Natural killer cell (primary cell): ENCODE measurements at regions not wholly inside any gene's neighbourhood (a gene's known extent, or its start where the extent isn't known, plus 50 kb on each side); places are given as distances from the start of the nearest gene placed in this dataset.

ENCODE experiments used
- ATAC-seq, 3 donors: fragments of 150-1000 bp in 2 of 3; fragments of 200-7000 bp in 1 of 3; cut with Tn5 transposase; 1 replicate in 1 of 3; 2 replicates in 2 of 3; pipeline ENCODE4 v1.10.0; 2021; ENCODE audit warnings: mild to moderate bottlenecking in 2 of 3, moderate library complexity in 2 of 3
- DNase-seq, 2 donors: peaks; one replicate each; pipeline versions ENCODE4 v3.0.0 to v3.0.0-alpha.2; 2013 to 2021; ENCODE audit warnings: mixed read lengths in 1 of 2
- H3K27ac ChIP-seq: one replicate; pipeline ENCODE4 v1.5.1; 2013; ENCODE audit warnings: mild to moderate bottlenecking, low read length
- H3K27me3 ChIP-seq: one replicate; pipeline ENCODE4 v1.6.1; 2013; ENCODE audit warnings: low read length; ENCODE audit not compliant: control insufficient read depth, insufficient read depth
- H3K36me3 ChIP-seq: one replicate; pipeline ENCODE4 v1.6.1; 2013; ENCODE audit warnings: low read length; ENCODE audit not compliant: control insufficient read depth, insufficient read depth
- H3K4me1 ChIP-seq: one replicate; pipeline ENCODE4 v1.6.1; 2013; ENCODE audit warnings: low read length; ENCODE audit not compliant: control insufficient read depth, insufficient read depth
- H3K4me3 ChIP-seq: one replicate; pipeline ENCODE4 v1.5.1; 2013; ENCODE audit warnings: low read length
- H3K9me3 ChIP-seq: one replicate; pipeline ENCODE4 v1.6.1; 2013; ENCODE audit warnings: low read length; ENCODE audit not compliant: control insufficient read depth, insufficient read depth
- H3K27ac Mint-ChIP-seq, 2 donors: one replicate each; pipeline ENCODE4 v1.8.0; 2022; ENCODE audit warnings: mild to moderate bottlenecking in 2 of 2, mixed read lengths in 2 of 2, moderate library complexity in 1 of 2
- H3K27me3 Mint-ChIP-seq, 2 donors: one replicate each; pipeline ENCODE4 v1.8.0; 2022; ENCODE audit warnings: low read depth in 2 of 2, mixed read lengths in 2 of 2
- H3K36me3 Mint-ChIP-seq: one replicate; pipeline ENCODE4 v1.8.0; 2022; ENCODE audit warnings: mixed read lengths
- H3K4me1 Mint-ChIP-seq, 2 donors: one replicate each; pipeline ENCODE4 v1.8.0; 2022; ENCODE audit warnings: mixed read lengths in 2 of 2
- H3K4me3 Mint-ChIP-seq: one replicate; pipeline ENCODE4 v1.8.0; 2022; ENCODE audit warnings: mild to moderate bottlenecking, moderate library complexity, mixed read lengths
- H3K9me3 Mint-ChIP-seq, 2 donors: one replicate each; pipeline ENCODE4 v1.8.0; 2022; ENCODE audit warnings: mixed read lengths in 2 of 2
- WGBS: methylation state at CpG from one replicate; pipeline ENCODE4 v1.1.7; 2013; ENCODE audit warnings: missing lambda C conversion rate; ENCODE audit not compliant: insufficient coverage; 5-methylcytosine and 5-hydroxymethylcytosine counted together
- intact Hi-C: fragments of 100-400 bp; cut with micrococcal nuclease; formaldehyde crosslinking; loops from one replicate; pipeline ENCODE4 v1.14.2; 2022
- TF ChIP-seq, protein P1 (sequence below): fragments of 200-600 bp; IDR thresholded peaks from one replicate; pipeline ENCODE4 v1.8.0; 2022; ENCODE audit warnings: antibody characterized with exemption

DNA sequence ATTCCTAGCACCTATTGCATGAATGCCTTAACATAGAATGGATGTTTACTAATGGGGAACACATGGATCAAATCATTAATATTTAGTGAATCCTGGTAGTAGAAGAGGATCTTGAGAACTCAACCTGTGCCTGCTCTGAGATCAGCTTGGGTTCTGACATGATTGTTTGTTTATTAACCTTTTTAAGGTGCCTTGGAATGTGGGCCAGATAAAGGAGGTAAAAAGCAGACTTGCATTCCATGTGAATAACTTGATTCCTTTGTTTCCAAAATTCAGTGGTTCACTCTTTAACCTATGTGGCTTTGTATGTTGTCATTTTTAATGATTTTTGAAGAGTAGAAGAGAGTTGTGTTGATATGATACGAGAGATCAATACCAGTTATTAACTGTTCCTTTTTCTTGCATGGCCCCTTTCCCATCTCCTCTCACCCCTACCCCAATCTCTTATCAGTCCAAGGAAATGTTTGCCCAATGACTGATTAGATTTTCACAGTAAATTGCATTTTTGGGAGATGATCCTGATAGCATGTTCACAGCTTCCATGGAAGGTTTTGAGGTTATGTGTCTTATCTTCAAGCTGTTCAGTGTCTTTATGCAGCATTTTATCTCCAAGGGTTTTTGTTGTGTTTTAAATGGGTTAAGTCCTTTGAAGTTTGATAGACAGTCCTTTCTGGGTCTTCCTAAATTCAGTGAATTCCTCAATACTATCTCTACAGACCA lies 193.7 kb upstream of the FRMD6 start:
- Histone ChIP-seq H3K27ac (no peak overlapping the region), H3K9me3 (no peaks in the 10 kb centered on the region), H3K36me3 (no peaks in the 10 kb centered on the region), H3K4me3 (no peak overlapping the region), H3K4me1 (no peaks in the 10 kb centered on the region), H3K27me3 (peaks cover 3% of the 10 kb centered on the region)
- no peak for ATAC-seq
- intact Hi-C loops, result no loop called here
- Mint-ChIP-seq H3K36me3 (no peaks in the 10 kb centered on the region), H3K9me3 (no peaks in the 10 kb centered on the region), H3K27ac (no peak overlapping the region), H3K27me3 (peaks cover 13 to 31% of the 10 kb centered on the region in 2 donors), H3K4me1 (no peaks in the 10 kb centered on the region), H3K4me3 (no peak overlapping the region)
- no CpG with 5 or more reads among the region's 1 CpG for WGBS
- DNase-seq, result no peak
- TF ChIP-seq, protein P1, sequence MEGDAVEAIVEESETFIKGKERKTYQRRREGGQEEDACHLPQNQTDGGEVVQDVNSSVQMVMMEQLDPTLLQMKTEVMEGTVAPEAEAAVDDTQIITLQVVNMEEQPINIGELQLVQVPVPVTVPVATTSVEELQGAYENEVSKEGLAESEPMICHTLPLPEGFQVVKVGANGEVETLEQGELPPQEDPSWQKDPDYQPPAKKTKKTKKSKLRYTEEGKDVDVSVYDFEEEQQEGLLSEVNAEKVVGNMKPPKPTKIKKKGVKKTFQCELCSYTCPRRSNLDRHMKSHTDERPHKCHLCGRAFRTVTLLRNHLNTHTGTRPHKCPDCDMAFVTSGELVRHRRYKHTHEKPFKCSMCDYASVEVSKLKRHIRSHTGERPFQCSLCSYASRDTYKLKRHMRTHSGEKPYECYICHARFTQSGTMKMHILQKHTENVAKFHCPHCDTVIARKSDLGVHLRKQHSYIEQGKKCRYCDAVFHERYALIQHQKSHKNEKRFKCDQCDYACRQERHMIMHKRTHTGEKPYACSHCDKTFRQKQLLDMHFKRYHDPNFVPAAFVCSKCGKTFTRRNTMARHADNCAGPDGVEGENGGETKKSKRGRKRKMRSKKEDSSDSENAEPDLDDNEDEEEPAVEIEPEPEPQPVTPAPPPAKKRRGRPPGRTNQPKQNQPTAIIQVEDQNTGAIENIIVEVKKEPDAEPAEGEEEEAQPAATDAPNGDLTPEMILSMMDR, result no peak

DNA sequence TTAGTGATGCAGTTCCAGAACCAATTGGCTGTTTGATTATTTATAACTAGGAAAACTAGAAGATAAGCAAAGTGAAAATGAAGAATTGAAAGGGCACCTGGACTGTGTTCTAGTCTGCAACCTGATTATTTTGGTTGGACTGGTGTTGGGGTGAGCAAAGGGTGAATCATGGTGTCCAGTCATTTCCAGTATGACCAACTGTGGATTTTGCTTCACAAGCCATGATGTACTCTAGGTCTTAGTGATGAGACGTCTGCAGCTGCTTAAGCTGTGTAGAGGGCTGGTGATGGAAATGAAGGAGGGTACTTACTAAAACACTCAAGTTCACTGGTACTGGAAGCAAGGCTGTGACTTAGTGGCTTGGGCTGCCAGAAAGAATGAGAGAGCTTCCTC lies 193.2 kb upstream of the FRMD6 start:
- no peak overlapping the region for H3K4me3 ChIP-seq
- 100% methylated on average over 1 of the region's 1 CpG for WGBS
- no peaks in the 10 kb centered on the region for H3K4me1 Mint-ChIP-seq
- no peaks in the 10 kb centered on the region for H3K4me1 ChIP-seq
- TF ChIP-seq, protein P1, result no peak
- H3K9me3 Mint-ChIP-seq, result no peaks in the 10 kb centered on the region
- H3K9me3 ChIP-seq, result no peaks in the 10 kb centered on the region
- intact Hi-C loops, result no loop called here
- H3K36me3 ChIP-seq, result no peaks in the 10 kb centered on the region
- H3K27me3 ChIP-seq, result peaks cover 3% of the 10 kb centered on the region
- no peak overlapping the region for H3K4me3 Mint-ChIP-seq
- H3K27ac ChIP-seq, result no peak overlapping the region
- DNase-seq, result no peak
- ATAC-seq, result no peak
- no peak overlapping the region for H3K27ac Mint-ChIP-seq
- no peaks in the 10 kb centered on the region for H3K36me3 Mint-ChIP-seq
- H3K27me3 Mint-ChIP-seq, result peaks cover 13 to 31% of the 10 kb centered on the region in 2 donors

DNA sequence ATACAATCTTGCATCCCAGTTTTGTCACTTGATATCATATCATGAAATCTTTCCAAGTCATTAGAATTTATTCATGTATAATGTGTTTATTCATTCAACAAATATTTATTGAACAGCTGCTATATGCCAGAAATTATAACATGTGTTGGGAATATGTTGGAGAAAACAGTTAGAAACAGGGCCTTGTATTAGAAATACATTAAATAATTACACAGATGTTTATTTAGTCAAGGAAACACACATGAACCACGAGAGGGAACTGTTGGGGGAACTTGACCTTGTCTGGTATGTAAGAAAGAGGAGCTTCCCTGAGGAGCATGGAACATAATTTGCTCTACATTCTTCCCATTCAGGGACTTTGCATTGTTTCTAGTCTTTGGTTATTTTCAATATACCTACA lies 191.7 kb upstream of the FRMD6 start:
- no peaks in the 10 kb centered on the region for H3K9me3 ChIP-seq
- H3K27ac Mint-ChIP-seq, result no peak overlapping the region
- H3K36me3 ChIP-seq, result no peaks in the 10 kb centered on the region
- no peaks in the 10 kb centered on the region for H3K4me1 Mint-ChIP-seq
- no peak overlapping the region for H3K27ac ChIP-seq
- H3K36me3 Mint-ChIP-seq, result no peaks in the 10 kb centered on the region
- no peak for DNase-seq
- H3K4me1 ChIP-seq, result no peaks in the 10 kb centered on the region
- no peak overlapping the region for H3K4me3 ChIP-seq
- no peak overlapping the region for H3K4me3 Mint-ChIP-seq
- H3K27me3 Mint-ChIP-seq, result peaks cover 15 to 45% of the 10 kb centered on the region in 2 donors
- TF ChIP-seq, protein P1, result no peak
- ATAC-seq, result no peak
- no peaks in the 10 kb centered on the region for H3K9me3 Mint-ChIP-seq
- peaks cover 3% of the 10 kb centered on the region for H3K27me3 ChIP-seq
- 17% methylated on average over 1 of the region's 1 CpG for WGBS
- intact Hi-C loops, result no loop called here

DNA sequence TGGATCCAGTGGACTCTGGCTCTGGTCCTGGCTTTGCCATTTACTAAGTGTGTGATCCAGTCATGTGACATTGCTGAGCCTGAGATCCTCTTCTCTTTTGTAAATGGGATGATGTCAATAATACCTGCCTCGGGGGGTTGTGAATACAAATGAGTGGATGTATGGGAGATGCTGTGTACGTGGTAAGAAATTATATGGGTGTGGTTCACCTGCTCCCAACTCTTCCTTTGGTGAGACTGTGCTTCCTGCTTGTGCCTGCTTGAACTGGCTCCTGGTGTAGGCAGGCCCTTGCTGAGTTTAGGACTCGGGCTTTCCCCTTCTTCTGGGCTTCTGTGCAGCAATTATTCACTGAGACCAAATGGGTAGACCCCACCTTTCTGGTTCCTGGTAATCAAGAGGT lies 189.5 kb upstream of the FRMD6 start:
- H3K27me3 ChIP-seq, result peaks cover 3% of the 10 kb centered on the region
- H3K4me3 Mint-ChIP-seq, result no peak overlapping the region
- no peaks in the 10 kb centered on the region for H3K36me3 ChIP-seq
- peaks cover 9 to 37% of the 10 kb centered on the region in 2 donors for H3K27me3 Mint-ChIP-seq
- no peaks in the 10 kb centered on the region for H3K4me1 Mint-ChIP-seq
- H3K27ac ChIP-seq, result no peak overlapping the region
- TF ChIP-seq, protein P1, result no peak
- no peaks in the 10 kb centered on the region for H3K4me1 ChIP-seq
- no peak overlapping the region for H3K4me3 ChIP-seq
- H3K9me3 Mint-ChIP-seq, result no peaks in the 10 kb centered on the region
- ATAC-seq, result no peak
- H3K9me3 ChIP-seq, result no peaks in the 10 kb centered on the region
- H3K36me3 Mint-ChIP-seq, result no peaks in the 10 kb centered on the region
- no peak for DNase-seq
- 71% methylated on average over 3 of the region's 3 CpGs for WGBS
- intact Hi-C loops, result no loop called here
- no peak overlapping the region for H3K27ac Mint-ChIP-seq
